ENCODE measurements at regions not wholly inside any gene's neighbourhood (a gene's known extent, or its start where the extent isn't known, plus 50 kb on each side); places are given as distances from the start of the nearest gene placed in this dataset.
A peak's percentile ranks its signal among the peaks of the same experiment; 100 is the strongest.

GRCh38 chr9:87443006-87443405, 54.7 kb upstream of the DAPK1 start:
- intact Hi-C loops (cut with DNase I): no loop called here
- Histone ChIP-seq H3K4me1 (no peaks in the 10 kb centered on the region), H3K9me3 (no peaks in the 10 kb centered on the region), H3K4me3 (no peak overlapping the region), H3K27me3 (no peaks in the 10 kb centered on the region), H3K27ac (no peak overlapping the region), H3K36me3 (no peaks in the 10 kb centered on the region)
- ATAC-seq (no peak), DNase-seq (no peak)
- 80 to 100% (median 87%) methylated on average over 2 of the region's 2 CpGs for WGBS, 4 donors
- TF ChIP-seq, protein P1, sequence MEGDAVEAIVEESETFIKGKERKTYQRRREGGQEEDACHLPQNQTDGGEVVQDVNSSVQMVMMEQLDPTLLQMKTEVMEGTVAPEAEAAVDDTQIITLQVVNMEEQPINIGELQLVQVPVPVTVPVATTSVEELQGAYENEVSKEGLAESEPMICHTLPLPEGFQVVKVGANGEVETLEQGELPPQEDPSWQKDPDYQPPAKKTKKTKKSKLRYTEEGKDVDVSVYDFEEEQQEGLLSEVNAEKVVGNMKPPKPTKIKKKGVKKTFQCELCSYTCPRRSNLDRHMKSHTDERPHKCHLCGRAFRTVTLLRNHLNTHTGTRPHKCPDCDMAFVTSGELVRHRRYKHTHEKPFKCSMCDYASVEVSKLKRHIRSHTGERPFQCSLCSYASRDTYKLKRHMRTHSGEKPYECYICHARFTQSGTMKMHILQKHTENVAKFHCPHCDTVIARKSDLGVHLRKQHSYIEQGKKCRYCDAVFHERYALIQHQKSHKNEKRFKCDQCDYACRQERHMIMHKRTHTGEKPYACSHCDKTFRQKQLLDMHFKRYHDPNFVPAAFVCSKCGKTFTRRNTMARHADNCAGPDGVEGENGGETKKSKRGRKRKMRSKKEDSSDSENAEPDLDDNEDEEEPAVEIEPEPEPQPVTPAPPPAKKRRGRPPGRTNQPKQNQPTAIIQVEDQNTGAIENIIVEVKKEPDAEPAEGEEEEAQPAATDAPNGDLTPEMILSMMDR (IDR thresholded peaks at IDR 0.05): no peak

GRCh38 chr9:87443461-87443860, 54.2 kb upstream of the DAPK1 start:
- no peak for TF ChIP-seq POLR2A (IDR thresholded peaks at IDR 0.05)
- TF ChIP-seq, protein P1 (IDR thresholded peaks at IDR 0.05): no peak
- H3K27me3 ChIP-seq: no peaks in the 10 kb centered on the region
- H3K4me3 ChIP-seq: no peak overlapping the region
- DNase-seq: no peak
- 91 to 94% (median 93%) methylated on average over 3 of the region's 3 CpGs for WGBS, 4 donors
- H3K9me3 ChIP-seq: no peaks in the 10 kb centered on the region
- ATAC-seq: no peak
- no peaks in the 10 kb centered on the region for H3K36me3 ChIP-seq
- H3K4me1 ChIP-seq: no peaks in the 10 kb centered on the region
- no peak overlapping the region for H3K27ac ChIP-seq
- intact Hi-C loops (cut with DNase I): no loop called here

DNA sequence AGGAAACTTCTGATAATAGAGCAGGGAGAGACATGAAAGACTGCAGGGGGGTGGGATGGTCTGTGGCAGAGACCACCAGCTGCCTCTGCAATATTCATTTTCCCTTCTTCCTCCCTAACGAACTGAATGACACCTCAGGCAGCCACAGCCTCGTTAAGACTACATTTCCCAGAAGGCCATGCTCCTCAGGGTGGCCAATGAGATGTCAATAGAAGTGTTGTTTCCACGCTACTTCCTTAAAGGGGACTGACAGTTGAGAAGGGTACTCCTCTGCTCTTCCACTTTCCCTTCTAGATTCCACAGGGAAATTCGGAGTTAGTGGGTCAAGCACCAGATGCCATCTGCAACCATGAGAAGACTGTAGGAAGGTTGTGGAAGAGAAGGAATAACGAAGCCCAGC, 52.0 kb upstream of the DAPK1 start:
- Histone ChIP-seq H3K4me3 (peak overlapping the region in 1 of 12 donors; percentile 28), H3K9me3 (no peaks in the 10 kb centered on the region), H3K36me3 (no peaks in the 10 kb centered on the region), H3K27me3 (no peaks in the 10 kb centered on the region), H3K4me1 (no peaks in the 10 kb centered on the region), H3K27ac (no peak overlapping the region)
- 21 to 31% (median 27%) methylated on average over 5 of the region's 5 CpGs for WGBS, 4 donors
- DNase-seq: peak in 4 of 5 donors; percentile 21 to 36 (median 26)
- intact Hi-C loops (cut with DNase I): no loop called here
- peak in 3 of 4 donors; percentile 74 to 77 (median 77) for ATAC-seq
- no peak for TF ChIP-seq POLR2A (IDR thresholded peaks at IDR 0.05)
- TF ChIP-seq, protein P1 (IDR thresholded peaks at IDR 0.05): no peak

DNA sequence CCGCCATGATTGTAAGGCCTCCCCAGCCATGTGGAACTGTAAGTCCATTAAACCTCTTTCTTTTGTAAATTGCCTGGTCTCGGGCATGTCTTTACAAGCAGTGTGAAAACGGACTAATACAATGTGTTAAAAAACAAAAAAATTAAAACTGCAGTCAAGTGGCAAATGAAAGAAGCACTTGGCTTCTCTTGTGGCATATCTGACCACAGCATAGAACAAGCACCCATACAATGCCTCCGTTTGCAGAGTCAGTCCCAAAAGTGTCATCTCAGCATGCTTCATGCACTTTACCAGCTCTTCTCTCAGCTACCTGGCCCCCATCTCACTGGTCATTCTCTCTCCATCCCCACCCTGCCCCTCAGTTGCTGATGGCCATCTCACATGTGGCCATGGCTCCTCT, 51.1 kb upstream of the DAPK1 start:
- no peaks in the 10 kb centered on the region for H3K4me1 ChIP-seq
- no peaks in the 10 kb centered on the region for H3K27me3 ChIP-seq
- intact Hi-C loops (cut with DNase I): no loop called here
- H3K36me3 ChIP-seq: no peaks in the 10 kb centered on the region
- DNase-seq (no peak), ATAC-seq (no peak)
- H3K4me3 ChIP-seq: no peak overlapping the region
- TF ChIP-seq, protein P1 (IDR thresholded peaks at IDR 0.05): no peak
- 90 to 92% (median 91%) methylated on average over 4 of the region's 4 CpGs for WGBS, 4 donors
- H3K27ac ChIP-seq: no peak overlapping the region
- H3K9me3 ChIP-seq: no peaks in the 10 kb centered on the region

Measured in heart left ventricle (tissue), 16 donors.